ENCODE measurements at regions not wholly inside any gene's neighbourhood (a gene's known extent, or its start where the extent isn't known, plus 50 kb on each side); places are given as distances from the start of the nearest gene placed in this dataset.
"Not testable (repeated sequence)": the region's sequence is repeated elsewhere in the genome, so short reads cannot be mapped to it uniquely, and the experiment has no call there.

GRCh38 chr10:60589376-60589775 is 188.9 kb upstream of the CDK1 start:
- no peaks in the 10 kb centered on the region for H3K4me1 ChIP-seq (ENCODE audit: control insufficient read depth in 4 of 4, insufficient read depth in 4 of 4, low read length in 3 of 4)
- no peaks in the 10 kb centered on the region for H3K27me3 ChIP-seq (ENCODE audit: control insufficient read depth in 4 of 4, insufficient read depth in 4 of 4, low read length in 3 of 4)
- H3K36me3 ChIP-seq (ENCODE audit: control insufficient read depth in 4 of 4, insufficient read depth in 3 of 4, low read depth in 1 of 4, low read length in 3 of 4), result no peaks in the 10 kb centered on the region
- no peak for DNase-seq (ENCODE audit: low spot score)
- TF ChIP-seq NR2F2 (IDR thresholded peaks at IDR 0.05), result no peak
- TF ChIP-seq MAX (IDR thresholded peaks at IDR 0.05), result no peak
- no peak for TF ChIP-seq FOXA1 (IDR thresholded peaks at IDR 0.05)
- TF ChIP-seq SP1 (IDR thresholded peaks at IDR 0.05), result no peak
- TF ChIP-seq JUND (IDR thresholded peaks at IDR 0.05), result no peak
- TF ChIP-seq REST (IDR thresholded peaks at IDR 0.05), result no peak
- no peak for TF ChIP-seq RXRA (IDR thresholded peaks at IDR 0.05)
- TF ChIP-seq GABPA (IDR thresholded peaks at IDR 0.05 in 1 of 2, conservative IDR thresholded peaks at IDR 0.05 in 1 of 2), result no peak
- H3K9ac ChIP-seq (ENCODE audit: low read depth in 1 of 2, low read length in 2 of 2), result no peak overlapping the region
- H3K4me3 ChIP-seq (ENCODE audit: low read depth in 1 of 3, low read length in 3 of 3), result no peak overlapping the region
- H3K9me3 ChIP-seq (ENCODE audit: control insufficient read depth in 4 of 4, low read length in 3 of 4), result no peaks in the 10 kb centered on the region
- H3K27ac ChIP-seq (ENCODE audit: low read depth in 1 of 2, low read length in 2 of 2), result no peak overlapping the region
- 82% methylated on average over 2 of the region's 2 CpGs for WGBS

GRCh38 chr10:60581782-60582181 is 192.1 kb upstream of the ANK3 start:
- 96% methylated on average over 2 of the region's 2 CpGs for WGBS
- H3K27me3 ChIP-seq (ENCODE audit: control insufficient read depth in 4 of 4, insufficient read depth in 4 of 4, low read length in 3 of 4); DNase-seq (ENCODE audit: low spot score); H3K9ac ChIP-seq (ENCODE audit: low read depth in 1 of 2, low read length in 2 of 2); H3K27ac ChIP-seq (ENCODE audit: low read depth in 1 of 2, low read length in 2 of 2); H3K4me1 ChIP-seq (ENCODE audit: control insufficient read depth in 4 of 4, insufficient read depth in 4 of 4, low read length in 3 of 4); H3K9me3 ChIP-seq (ENCODE audit: control insufficient read depth in 4 of 4, low read length in 3 of 4); H3K36me3 ChIP-seq (ENCODE audit: control insufficient read depth in 4 of 4, insufficient read depth in 3 of 4, low read depth in 1 of 4, low read length in 3 of 4); H3K4me3 ChIP-seq (ENCODE audit: low read depth in 1 of 3, low read length in 3 of 3): not testable (repeated sequence)

GRCh38 chr10:60578217-60578616 is 188.5 kb upstream of the ANK3 start:
- TF ChIP-seq YY1 (IDR thresholded peaks at IDR 0.05) (no peak), CTCF (IDR thresholded peaks at IDR 0.05; ENCODE audit: low read depth, low read length, missing input control) (no peak), HNF4A (conservative IDR thresholded peaks at IDR 0.05) (no peak), FOXA1 (IDR thresholded peaks at IDR 0.05) (no peak), JUND (IDR thresholded peaks at IDR 0.05) (no peak), ZBTB33 (IDR thresholded peaks at IDR 0.05) (no peak), MAX (IDR thresholded peaks at IDR 0.05) (no peak), RAD21 (IDR thresholded peaks at IDR 0.05) (no peak), GABPA (IDR thresholded peaks at IDR 0.05 in 1 of 2, conservative IDR thresholded peaks at IDR 0.05 in 1 of 2) (no peak), SP1 (IDR thresholded peaks at IDR 0.05) (no peak)
- Histone ChIP-seq H3K9ac (ENCODE audit: low read depth in 1 of 2, low read length in 2 of 2) (no peak overlapping the region), H3K27me3 (ENCODE audit: control insufficient read depth in 4 of 4, insufficient read depth in 4 of 4, low read length in 3 of 4) (no peaks in the 10 kb centered on the region), H3K36me3 (ENCODE audit: control insufficient read depth in 4 of 4, insufficient read depth in 3 of 4, low read depth in 1 of 4, low read length in 3 of 4) (no peaks in the 10 kb centered on the region), H3K27ac (ENCODE audit: low read depth in 1 of 2, low read length in 2 of 2) (no peak overlapping the region), H3K4me3 (ENCODE audit: low read depth in 1 of 3, low read length in 3 of 3) (no peak overlapping the region), H3K4me1 (ENCODE audit: control insufficient read depth in 4 of 4, insufficient read depth in 4 of 4, low read length in 3 of 4) (peaks cover 0 to 3% (median 0%) of the 10 kb centered on the region in 4 donors), H3K9me3 (ENCODE audit: control insufficient read depth in 4 of 4, low read length in 3 of 4) (no peaks in the 10 kb centered on the region)
- DNase-seq (ENCODE audit: low spot score), result no peak

Data from liver (tissue), 8 donors.